ENCODE measurements at regions not wholly inside any gene's neighbourhood (a gene's known extent, or its start where the extent isn't known, plus 50 kb on each side); places are given as distances from the start of the nearest gene placed in this dataset.
"Not testable (repeated sequence)": the region's sequence is repeated elsewhere in the genome, so short reads cannot be mapped to it uniquely, and the experiment has no call there.

DNA sequence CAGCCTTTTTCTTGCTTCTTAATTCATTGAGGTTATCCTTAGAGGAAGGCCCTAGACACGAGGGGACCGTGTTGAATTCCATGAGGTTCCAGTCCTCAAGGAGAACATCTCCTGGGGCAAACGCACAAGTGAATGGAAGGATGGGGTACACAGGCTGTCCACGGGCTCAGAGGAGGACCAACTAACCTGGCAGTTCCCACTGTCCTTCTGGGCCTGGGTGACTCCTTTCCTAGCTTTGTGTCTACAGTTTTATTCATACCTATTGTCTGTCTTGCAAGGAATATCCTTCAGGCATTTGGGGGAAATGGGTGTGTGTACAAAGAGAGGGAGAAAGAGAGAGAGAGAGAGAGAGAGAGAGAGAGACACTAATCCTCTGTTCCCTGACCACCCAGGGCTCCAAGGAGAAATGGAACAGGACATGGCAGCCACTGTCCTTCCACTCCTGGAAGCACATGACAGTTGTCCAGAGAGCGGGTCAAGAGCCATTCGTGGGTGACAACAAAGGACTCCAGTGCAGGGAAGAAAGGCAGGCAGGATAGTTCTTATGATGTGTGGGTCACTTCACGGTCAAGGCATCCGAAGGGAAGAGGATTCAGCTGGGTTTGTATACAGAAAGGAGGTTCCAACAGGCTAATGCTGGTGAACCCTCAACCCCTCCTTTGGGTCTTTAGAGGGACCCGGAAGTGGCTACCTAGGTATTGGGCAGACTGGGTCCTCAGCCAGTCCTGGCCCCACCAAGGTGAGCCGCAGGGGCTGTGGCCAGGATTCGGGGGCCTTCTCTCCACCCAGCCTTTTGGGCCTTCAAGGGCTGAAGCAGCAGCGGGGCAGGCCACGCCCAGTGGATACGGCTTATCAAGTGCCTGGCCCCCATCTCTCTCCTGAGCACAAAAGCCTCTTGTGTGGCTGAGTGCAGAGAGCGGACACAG is 150.6 kb downstream of the MYCN start:
- no peaks in the 10 kb centered on the region for H3K9me3 Mint-ChIP-seq
- DNase-seq, result no peak
- H3K27me3 Mint-ChIP-seq, result no peaks in the 10 kb centered on the region
- H3K27ac Mint-ChIP-seq, result no peak overlapping the region
- H3K4me1 Mint-ChIP-seq, result no peaks in the 10 kb centered on the region
- no peak overlapping the region for H3K4me3 Mint-ChIP-seq
- ATAC-seq, result no peak
- no peaks in the 10 kb centered on the region for H3K36me3 Mint-ChIP-seq (ENCODE audit: low read depth)

- H3K4me3 Mint-ChIP-seq; H3K27ac Mint-ChIP-seq; H3K4me1 Mint-ChIP-seq; H3K27me3 Mint-ChIP-seq; ATAC-seq; H3K36me3 Mint-ChIP-seq (ENCODE audit: low read depth); DNase-seq; H3K9me3 Mint-ChIP-seq: not testable (repeated sequence)
Observed at GRCh38 chr2:16089491-16089890, 149.1 kb downstream of the MYCN start.

DNA sequence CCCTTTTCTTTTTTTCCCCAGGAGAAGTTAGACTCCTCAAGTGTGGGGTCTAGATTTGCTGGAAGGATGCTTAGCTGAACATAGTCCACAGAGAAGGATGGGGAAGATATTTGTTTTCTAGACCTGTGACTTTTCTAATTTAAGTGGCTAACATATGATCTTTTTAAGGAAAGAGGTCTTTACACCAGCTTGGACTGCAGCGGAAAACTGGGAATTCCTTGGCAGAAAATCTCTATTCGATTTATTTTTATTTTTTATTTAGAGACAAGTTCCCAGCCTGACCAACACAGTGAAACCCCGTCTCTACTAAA is 148.4 kb downstream of the MYCN start:
- no peak overlapping the region for H3K27ac Mint-ChIP-seq
- H3K9me3 Mint-ChIP-seq, result no peaks in the 10 kb centered on the region
- DNase-seq, result no peak
- no peaks in the 10 kb centered on the region for H3K36me3 Mint-ChIP-seq (ENCODE audit: low read depth)
- no peaks in the 10 kb centered on the region for H3K27me3 Mint-ChIP-seq
- H3K4me1 Mint-ChIP-seq, result no peaks in the 10 kb centered on the region
- no peak for ATAC-seq
- H3K4me3 Mint-ChIP-seq, result no peak overlapping the region

- H3K9me3 Mint-ChIP-seq, result no peaks in the 10 kb centered on the region
- H3K27ac Mint-ChIP-seq, result no peak overlapping the region
- H3K4me1 Mint-ChIP-seq, result no peaks in the 10 kb centered on the region
- DNase-seq (no peak), ATAC-seq (no peak)
- H3K36me3 Mint-ChIP-seq (ENCODE audit: low read depth), result no peaks in the 10 kb centered on the region
- no peaks in the 10 kb centered on the region for H3K27me3 Mint-ChIP-seq
- H3K4me3 Mint-ChIP-seq, result no peak overlapping the region
Observed at GRCh38 chr2:16088035-16088801, 147.9 kb downstream of the MYCN start.

- not testable (repeated sequence) for H3K4me1 Mint-ChIP-seq; H3K9me3 Mint-ChIP-seq; H3K27me3 Mint-ChIP-seq; H3K27ac Mint-ChIP-seq; H3K36me3 Mint-ChIP-seq (ENCODE audit: low read depth); ATAC-seq; DNase-seq; H3K4me3 Mint-ChIP-seq
Observed at GRCh38 chr2:16086136-16086535, 145.8 kb downstream of the MYCN start.

- Mint-ChIP-seq H3K4me3 (no peak overlapping the region), H3K4me1 (no peaks in the 10 kb centered on the region), H3K27ac (no peak overlapping the region), H3K9me3 (no peaks in the 10 kb centered on the region), H3K36me3 (ENCODE audit: low read depth) (no peaks in the 10 kb centered on the region), H3K27me3 (no peaks in the 10 kb centered on the region)
- DNase-seq (no peak), ATAC-seq (no peak)
Observed at GRCh38 chr2:16085073-16085472, 144.7 kb downstream of the MYCN start.

- no peaks in the 10 kb centered on the region for H3K9me3 Mint-ChIP-seq
- H3K4me1 Mint-ChIP-seq, result no peaks in the 10 kb centered on the region
- ATAC-seq (no peak), DNase-seq (no peak)
- H3K36me3 Mint-ChIP-seq (ENCODE audit: low read depth), result no peaks in the 10 kb centered on the region
- H3K4me3 Mint-ChIP-seq, result no peak overlapping the region
- H3K27me3 Mint-ChIP-seq, result no peaks in the 10 kb centered on the region
- H3K27ac Mint-ChIP-seq, result no peak overlapping the region
Observed at GRCh38 chr2:16084274-16084673, 143.9 kb downstream of the MYCN start.

DNA sequence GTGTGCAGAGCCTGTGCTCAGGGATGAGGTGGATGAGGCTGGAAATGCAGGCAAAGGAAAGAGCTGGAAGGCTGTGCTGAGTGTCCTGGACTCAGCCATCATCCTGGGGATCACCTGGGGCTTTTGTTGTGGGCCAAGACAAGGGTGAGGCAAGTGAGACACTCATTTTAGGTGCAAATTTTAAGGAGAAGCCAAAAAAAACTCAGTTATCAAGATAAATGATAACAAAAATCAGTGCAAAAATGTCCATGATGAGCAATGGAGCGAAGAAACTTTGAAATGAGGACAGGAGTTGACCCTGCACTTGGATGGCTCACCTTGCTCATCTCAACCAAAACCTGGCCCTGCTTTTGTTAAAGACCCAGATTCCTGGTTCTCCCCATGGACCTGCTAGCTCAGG is 141.9 kb downstream of the MYCN start:
- Mint-ChIP-seq H3K36me3 (ENCODE audit: low read depth) (no peaks in the 10 kb centered on the region), H3K4me1 (no peaks in the 10 kb centered on the region), H3K9me3 (no peaks in the 10 kb centered on the region), H3K27me3 (no peaks in the 10 kb centered on the region), H3K27ac (no peak overlapping the region), H3K4me3 (no peak overlapping the region)
- DNase-seq, result no peak
- no peak for ATAC-seq

DNA sequence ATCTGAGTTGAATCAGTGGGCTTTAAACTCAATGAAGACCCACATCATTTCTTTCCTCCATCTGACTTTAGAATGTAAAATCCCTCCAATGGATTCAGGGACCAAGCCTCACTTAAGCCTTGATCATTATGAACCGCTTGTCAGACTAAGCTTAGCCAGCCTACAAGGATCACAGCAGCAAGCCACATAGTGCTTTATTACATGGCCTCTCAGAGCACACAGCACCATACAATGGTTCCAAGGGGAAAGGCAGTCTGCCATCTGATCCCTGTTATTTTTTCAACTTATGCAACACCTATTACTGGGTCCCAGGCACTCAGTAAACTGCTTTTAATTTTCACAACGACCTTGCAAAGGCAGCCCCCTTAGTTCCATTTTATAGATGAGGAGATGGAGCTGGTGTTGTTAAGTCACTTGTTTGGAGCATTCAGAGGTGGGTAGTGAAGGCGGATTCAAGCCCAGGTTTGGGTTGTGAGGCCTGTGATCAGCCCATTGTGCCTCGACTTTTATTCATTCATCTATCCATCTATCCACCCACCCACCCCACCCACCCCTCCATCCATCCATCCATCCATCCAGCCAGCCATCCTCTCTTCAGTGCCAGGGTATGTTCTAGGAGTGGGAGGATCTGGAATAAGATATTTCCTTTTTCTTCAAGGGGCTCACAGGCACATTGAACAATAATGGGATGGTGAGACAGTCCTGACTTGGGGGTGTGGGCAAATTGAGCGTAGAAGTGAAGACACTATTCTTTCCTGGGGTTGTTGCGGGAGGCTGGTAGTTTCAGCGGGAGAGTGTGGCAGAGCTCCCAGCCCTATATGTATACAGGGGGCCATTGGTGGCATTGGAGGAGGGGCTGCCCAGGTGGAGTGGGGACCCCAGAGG is 141.2 kb downstream of the MYCN start:
- Mint-ChIP-seq H3K9me3 (no peaks in the 10 kb centered on the region), H3K27ac (no peak overlapping the region), H3K4me3 (no peak overlapping the region), H3K36me3 (ENCODE audit: low read depth) (no peaks in the 10 kb centered on the region), H3K27me3 (no peaks in the 10 kb centered on the region), H3K4me1 (no peaks in the 10 kb centered on the region)
- no peak for DNase-seq
- no peak for ATAC-seq

- Mint-ChIP-seq H3K4me3 (no peak overlapping the region), H3K27ac (no peak overlapping the region), H3K9me3 (no peaks in the 10 kb centered on the region), H3K27me3 (no peaks in the 10 kb centered on the region), H3K4me1 (no peaks in the 10 kb centered on the region), H3K36me3 (ENCODE audit: low read depth) (no peaks in the 10 kb centered on the region)
- DNase-seq (no peak), ATAC-seq (no peak)
Observed at GRCh38 chr2:16080516-16080915, 140.2 kb downstream of the MYCN start.

DNA sequence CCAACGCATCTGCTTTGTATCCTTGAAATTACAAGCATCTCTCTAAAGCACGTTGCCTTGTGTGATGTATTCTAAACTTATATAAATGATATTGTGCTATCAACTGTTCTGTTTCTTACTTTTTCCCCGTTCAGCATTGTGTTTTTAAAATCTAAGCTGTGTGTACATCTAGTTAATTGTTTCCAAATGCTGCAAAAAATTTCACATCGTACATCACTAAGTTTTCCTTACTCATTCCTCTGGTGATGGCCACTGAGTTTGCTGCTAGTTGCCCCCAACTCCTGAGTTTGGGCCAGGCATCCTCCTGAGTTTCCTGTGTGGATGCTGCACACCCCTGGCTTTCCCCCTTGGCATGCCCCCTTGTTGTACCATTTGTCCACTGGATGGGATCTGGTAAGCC is 139.7 kb downstream of the MYCN start:
- H3K27ac Mint-ChIP-seq, result no peak overlapping the region
- no peaks in the 10 kb centered on the region for H3K27me3 Mint-ChIP-seq
- H3K9me3 Mint-ChIP-seq, result no peaks in the 10 kb centered on the region

DNA sequence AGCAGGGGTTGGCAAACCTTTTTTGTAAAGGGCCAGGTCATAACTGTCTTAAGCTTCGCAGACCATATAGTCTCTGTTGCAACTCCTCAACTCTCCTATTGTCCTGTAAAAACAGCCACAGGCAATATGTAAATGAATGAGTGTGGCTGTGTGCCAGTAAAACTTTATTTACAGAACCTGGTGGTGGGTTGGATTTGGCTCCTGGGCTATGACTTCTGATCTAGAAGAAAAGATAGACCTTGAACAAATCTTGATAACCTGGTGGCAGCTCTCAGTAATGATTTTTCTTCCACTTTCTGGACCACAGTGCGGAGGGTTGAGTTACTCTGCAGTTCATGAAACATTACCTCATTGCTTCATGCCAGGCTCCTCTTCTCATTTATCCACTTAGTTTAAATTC is 139.3 kb downstream of the MYCN start:
- Mint-ChIP-seq H3K4me3 (no peak overlapping the region), H3K27ac (no peak overlapping the region), H3K4me1 (no peaks in the 10 kb centered on the region), H3K36me3 (ENCODE audit: low read depth) (no peaks in the 10 kb centered on the region), H3K27me3 (no peaks in the 10 kb centered on the region), H3K9me3 (no peaks in the 10 kb centered on the region)
- no peak for ATAC-seq
- no peak for DNase-seq

More for the DNA sequence above, 139.7 kb downstream of the MYCN start:
- DNase-seq, result no peak
- no peaks in the 10 kb centered on the region for H3K36me3 Mint-ChIP-seq (ENCODE audit: low read depth)
- no peak overlapping the region for H3K4me3 Mint-ChIP-seq
- H3K4me1 Mint-ChIP-seq, result no peaks in the 10 kb centered on the region
- ATAC-seq, result no peak

DNA sequence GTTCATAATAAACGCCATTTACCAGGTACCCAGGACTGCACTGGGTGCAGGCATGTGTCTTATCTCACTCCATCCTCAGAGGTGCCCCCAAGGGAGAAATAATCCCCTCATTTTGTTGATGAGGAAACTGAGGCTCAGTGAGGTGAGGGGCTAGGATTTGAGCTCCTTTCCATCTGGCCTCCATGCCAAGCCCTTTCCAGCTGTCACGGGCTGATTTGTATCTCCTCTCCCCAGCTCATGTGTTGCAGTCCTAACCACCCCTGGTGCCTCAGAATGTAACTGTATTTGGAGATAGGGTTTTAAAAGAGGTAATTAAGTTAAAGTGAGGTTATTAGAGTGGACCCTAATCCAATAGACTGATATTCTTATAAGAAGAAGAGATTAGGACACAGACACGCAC is 137.3 kb downstream of the MYCN start:
- Mint-ChIP-seq H3K27ac (no peak overlapping the region), H3K27me3 (no peaks in the 10 kb centered on the region), H3K9me3 (no peaks in the 10 kb centered on the region), H3K4me3 (no peak overlapping the region), H3K36me3 (ENCODE audit: low read depth) (no peaks in the 10 kb centered on the region), H3K4me1 (no peaks in the 10 kb centered on the region)
- DNase-seq, result no peak
- no peak for ATAC-seq

DNA sequence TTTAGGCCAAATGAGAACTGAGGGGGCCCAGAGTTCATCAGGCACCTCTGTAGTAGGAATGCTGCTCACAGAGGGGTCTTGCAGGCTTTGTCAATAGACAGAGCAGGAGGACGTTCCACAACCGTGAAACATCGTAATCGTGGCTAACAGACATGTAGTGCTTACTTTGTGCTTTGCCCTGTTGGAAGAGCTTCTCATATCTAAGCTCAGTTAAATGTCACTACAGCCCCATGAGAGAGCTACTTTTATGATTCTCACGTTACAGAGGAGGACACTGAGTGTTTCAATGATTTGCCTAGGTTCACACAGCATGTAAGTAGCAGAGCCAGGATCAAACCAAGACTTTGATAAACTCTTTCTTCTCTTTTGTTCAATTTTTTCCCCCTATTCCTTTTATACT is 136.6 kb downstream of the MYCN start:
- DNase-seq (no peak), ATAC-seq (no peak)
- H3K27ac Mint-ChIP-seq, result no peak overlapping the region
- H3K4me3 Mint-ChIP-seq, result no peak overlapping the region
- H3K9me3 Mint-ChIP-seq, result no peaks in the 10 kb centered on the region
- no peaks in the 10 kb centered on the region for H3K27me3 Mint-ChIP-seq
- H3K4me1 Mint-ChIP-seq, result no peaks in the 10 kb centered on the region
- H3K36me3 Mint-ChIP-seq (ENCODE audit: low read depth), result no peaks in the 10 kb centered on the region

Measured in activated naive CD8-positive, alpha-beta T cell treated with anti-CD3 and anti-CD28 coated beads, Interleukin-2, amount 50 U/mL, for 24 hours (primary cell).